ENCODE measurements at regions not wholly inside any gene's neighbourhood (a gene's known extent, or its start where the extent isn't known, plus 50 kb on each side); places are given as distances from the start of the nearest gene placed in this dataset.

DNA sequence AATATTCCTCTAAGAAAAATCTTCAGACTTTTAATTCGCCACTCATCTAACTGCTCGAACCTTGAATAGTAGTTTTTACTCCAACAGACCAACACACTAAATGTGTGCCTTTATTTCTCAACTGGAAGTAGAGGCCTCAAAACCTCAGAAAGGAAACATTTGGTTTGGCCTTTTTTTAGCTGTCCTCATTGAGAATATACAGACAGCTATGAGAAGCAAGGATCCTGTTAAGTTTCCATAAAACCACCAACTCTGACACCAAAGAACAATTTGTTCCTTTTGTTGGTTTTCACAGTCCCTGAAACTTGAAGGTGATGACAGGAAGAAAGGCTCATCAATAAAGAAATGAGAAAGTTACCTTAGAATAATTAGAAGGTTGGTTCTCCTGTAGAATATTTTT is 199.2 kb upstream of the MEOX2 start:
- H3K9me2 ChIP-seq (ENCODE audit: insufficient read depth), result no peaks in the 10 kb centered on the region
- H3K27ac Mint-ChIP-seq, result no peak overlapping the region
- H3K27ac ChIP-seq (ENCODE audit: low read depth), result no peak overlapping the region
- ATAC-seq (no peak), DNase-seq (ENCODE audit: low spot score) (no peak)
- no peaks in the 10 kb centered on the region for H4K20me1 ChIP-seq (replicated peaks; ENCODE audit: insufficient read depth)
- no peak overlapping the region for H3K4me2 ChIP-seq
- no peak for TF ChIP-seq EZH2 (IDR thresholded peaks at IDR 0.05; ENCODE audit: low read depth, unreplicated experiment)
- H3K4me1 ChIP-seq (ENCODE audit: insufficient read depth), result no peaks in the 10 kb centered on the region
- H3K27me3 Mint-ChIP-seq (ENCODE audit: insufficient read depth, low read depth, poor library complexity), result no peaks in the 10 kb centered on the region
- no peaks in the 10 kb centered on the region for H3K79me2 ChIP-seq (replicated peaks; ENCODE audit: insufficient read depth)
- H3K9me3 Mint-ChIP-seq, result peaks cover 11% of the 10 kb centered on the region; the same call in 2 of the 3 replicates
- H3F3A ChIP-seq (replicated peaks; ENCODE audit: low read depth), result no peaks in the 10 kb centered on the region
- no peaks in the 10 kb centered on the region for H3K36me3 ChIP-seq (ENCODE audit: insufficient read depth)
- no peak overlapping the region for H3K4me3 Mint-ChIP-seq
- no peak overlapping the region for H2AFZ ChIP-seq
- no peaks in the 10 kb centered on the region for H3K4me1 Mint-ChIP-seq
- peaks cover 3% of the 10 kb centered on the region; the same call in 1 of the 3 replicates for H3K36me3 Mint-ChIP-seq (ENCODE audit: low read depth)
- no peak overlapping the region for H3K4me3 ChIP-seq
- no peaks in the 10 kb centered on the region for H3K27me3 ChIP-seq (ENCODE audit: insufficient read depth)

DNA sequence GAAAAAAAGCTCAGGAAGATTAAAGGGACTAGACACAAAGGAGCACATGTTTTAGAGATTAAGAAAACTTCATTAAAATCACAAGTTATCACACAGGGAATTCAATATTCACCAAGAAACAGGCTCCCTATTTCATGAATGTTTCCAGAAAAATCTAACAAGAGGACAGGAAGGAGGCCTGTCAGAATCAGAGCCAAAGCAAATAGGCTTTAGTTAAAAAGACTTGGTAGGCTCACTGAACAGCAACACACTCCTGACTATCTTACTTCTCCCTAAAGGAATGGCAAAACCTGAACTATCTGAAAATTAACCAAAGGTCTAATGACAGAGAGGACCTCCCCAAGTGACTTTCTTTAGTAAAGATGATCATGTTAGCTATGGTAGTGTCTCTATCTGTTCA is 188.3 kb upstream of the MEOX2 start:
- ATAC-seq (no peak), DNase-seq (ENCODE audit: low spot score) (no peak)
- no peak overlapping the region for H3K27ac Mint-ChIP-seq
- no peaks in the 10 kb centered on the region for H3K27me3 Mint-ChIP-seq (ENCODE audit: insufficient read depth, low read depth, poor library complexity)
- no peaks in the 10 kb centered on the region for H3K9me2 ChIP-seq (ENCODE audit: insufficient read depth)
- H3K36me3 Mint-ChIP-seq (ENCODE audit: low read depth), result no peaks in the 10 kb centered on the region
- H3K9me3 Mint-ChIP-seq, result no peaks in the 10 kb centered on the region
- H3K4me3 ChIP-seq, result no peak overlapping the region
- H2AFZ ChIP-seq, result no peak overlapping the region
- no peak overlapping the region for H3K4me3 Mint-ChIP-seq
- no peaks in the 10 kb centered on the region for H3K27me3 ChIP-seq (ENCODE audit: insufficient read depth)
- no peaks in the 10 kb centered on the region for H3K36me3 ChIP-seq (ENCODE audit: insufficient read depth)
- no peaks in the 10 kb centered on the region for H3F3A ChIP-seq (replicated peaks; ENCODE audit: low read depth)
- H3K27ac ChIP-seq (ENCODE audit: low read depth), result no peak overlapping the region
- no peak for TF ChIP-seq EZH2phosphoT487 (IDR thresholded peaks at IDR 0.05; ENCODE audit: unreplicated experiment)
- TF ChIP-seq CREB1 (CRISPR knock-in tag; IDR thresholded peaks at IDR 0.05; ENCODE audit: low read depth), result no peak
- TF ChIP-seq, protein P1, sequence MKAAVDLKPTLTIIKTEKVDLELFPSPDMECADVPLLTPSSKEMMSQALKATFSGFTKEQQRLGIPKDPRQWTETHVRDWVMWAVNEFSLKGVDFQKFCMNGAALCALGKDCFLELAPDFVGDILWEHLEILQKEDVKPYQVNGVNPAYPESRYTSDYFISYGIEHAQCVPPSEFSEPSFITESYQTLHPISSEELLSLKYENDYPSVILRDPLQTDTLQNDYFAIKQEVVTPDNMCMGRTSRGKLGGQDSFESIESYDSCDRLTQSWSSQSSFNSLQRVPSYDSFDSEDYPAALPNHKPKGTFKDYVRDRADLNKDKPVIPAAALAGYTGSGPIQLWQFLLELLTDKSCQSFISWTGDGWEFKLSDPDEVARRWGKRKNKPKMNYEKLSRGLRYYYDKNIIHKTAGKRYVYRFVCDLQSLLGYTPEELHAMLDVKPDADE (IDR thresholded peaks at IDR 0.05), result no peak
- TF ChIP-seq STAT1 (IDR thresholded peaks at IDR 0.05; ENCODE audit: unreplicated experiment), result no peak
- TF ChIP-seq, protein P2, sequence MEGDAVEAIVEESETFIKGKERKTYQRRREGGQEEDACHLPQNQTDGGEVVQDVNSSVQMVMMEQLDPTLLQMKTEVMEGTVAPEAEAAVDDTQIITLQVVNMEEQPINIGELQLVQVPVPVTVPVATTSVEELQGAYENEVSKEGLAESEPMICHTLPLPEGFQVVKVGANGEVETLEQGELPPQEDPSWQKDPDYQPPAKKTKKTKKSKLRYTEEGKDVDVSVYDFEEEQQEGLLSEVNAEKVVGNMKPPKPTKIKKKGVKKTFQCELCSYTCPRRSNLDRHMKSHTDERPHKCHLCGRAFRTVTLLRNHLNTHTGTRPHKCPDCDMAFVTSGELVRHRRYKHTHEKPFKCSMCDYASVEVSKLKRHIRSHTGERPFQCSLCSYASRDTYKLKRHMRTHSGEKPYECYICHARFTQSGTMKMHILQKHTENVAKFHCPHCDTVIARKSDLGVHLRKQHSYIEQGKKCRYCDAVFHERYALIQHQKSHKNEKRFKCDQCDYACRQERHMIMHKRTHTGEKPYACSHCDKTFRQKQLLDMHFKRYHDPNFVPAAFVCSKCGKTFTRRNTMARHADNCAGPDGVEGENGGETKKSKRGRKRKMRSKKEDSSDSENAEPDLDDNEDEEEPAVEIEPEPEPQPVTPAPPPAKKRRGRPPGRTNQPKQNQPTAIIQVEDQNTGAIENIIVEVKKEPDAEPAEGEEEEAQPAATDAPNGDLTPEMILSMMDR (conservative IDR thresholded peaks at IDR 0.05; ENCODE audit: low read depth in 2 of 2), result no peak
- no peak for TF ChIP-seq JUNB (IDR thresholded peaks at IDR 0.05; ENCODE audit: unreplicated experiment)
- no peak for TF ChIP-seq NANOG (IDR thresholded peaks at IDR 0.05; ENCODE audit: borderline replicate concordance)
- TF ChIP-seq ZNF114 (CRISPR knock-in tag; IDR thresholded peaks at IDR 0.05), result no peak
- TF ChIP-seq, protein P3, sequence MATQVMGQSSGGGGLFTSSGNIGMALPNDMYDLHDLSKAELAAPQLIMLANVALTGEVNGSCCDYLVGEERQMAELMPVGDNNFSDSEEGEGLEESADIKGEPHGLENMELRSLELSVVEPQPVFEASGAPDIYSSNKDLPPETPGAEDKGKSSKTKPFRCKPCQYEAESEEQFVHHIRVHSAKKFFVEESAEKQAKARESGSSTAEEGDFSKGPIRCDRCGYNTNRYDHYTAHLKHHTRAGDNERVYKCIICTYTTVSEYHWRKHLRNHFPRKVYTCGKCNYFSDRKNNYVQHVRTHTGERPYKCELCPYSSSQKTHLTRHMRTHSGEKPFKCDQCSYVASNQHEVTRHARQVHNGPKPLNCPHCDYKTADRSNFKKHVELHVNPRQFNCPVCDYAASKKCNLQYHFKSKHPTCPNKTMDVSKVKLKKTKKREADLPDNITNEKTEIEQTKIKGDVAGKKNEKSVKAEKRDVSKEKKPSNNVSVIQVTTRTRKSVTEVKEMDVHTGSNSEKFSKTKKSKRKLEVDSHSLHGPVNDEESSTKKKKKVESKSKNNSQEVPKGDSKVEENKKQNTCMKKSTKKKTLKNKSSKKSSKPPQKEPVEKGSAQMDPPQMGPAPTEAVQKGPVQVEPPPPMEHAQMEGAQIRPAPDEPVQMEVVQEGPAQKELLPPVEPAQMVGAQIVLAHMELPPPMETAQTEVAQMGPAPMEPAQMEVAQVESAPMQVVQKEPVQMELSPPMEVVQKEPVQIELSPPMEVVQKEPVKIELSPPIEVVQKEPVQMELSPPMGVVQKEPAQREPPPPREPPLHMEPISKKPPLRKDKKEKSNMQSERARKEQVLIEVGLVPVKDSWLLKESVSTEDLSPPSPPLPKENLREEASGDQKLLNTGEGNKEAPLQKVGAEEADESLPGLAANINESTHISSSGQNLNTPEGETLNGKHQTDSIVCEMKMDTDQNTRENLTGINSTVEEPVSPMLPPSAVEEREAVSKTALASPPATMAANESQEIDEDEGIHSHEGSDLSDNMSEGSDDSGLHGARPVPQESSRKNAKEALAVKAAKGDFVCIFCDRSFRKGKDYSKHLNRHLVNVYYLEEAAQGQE (IDR thresholded peaks at IDR 0.05; ENCODE audit: unreplicated experiment), result no peak
- H3K4me2 ChIP-seq, result no peak overlapping the region
- no peaks in the 10 kb centered on the region for H4K20me1 ChIP-seq (replicated peaks; ENCODE audit: insufficient read depth)
- no peaks in the 10 kb centered on the region for H3K79me2 ChIP-seq (replicated peaks; ENCODE audit: insufficient read depth)
- H3K4me1 Mint-ChIP-seq, result no peaks in the 10 kb centered on the region
- no peaks in the 10 kb centered on the region for H3K4me1 ChIP-seq (ENCODE audit: insufficient read depth)

Measured in GM23338 (cell line).